ENCODE measurements at regions not wholly inside any gene's neighbourhood (a gene's known extent, or its start where the extent isn't known, plus 50 kb on each side); places are given as distances from the start of the nearest gene placed in this dataset.

GRCh38 chr12:75577812-75578211, 66.4 kb upstream of the KRR1 start:
- DNase-seq, result no peak

DNA sequence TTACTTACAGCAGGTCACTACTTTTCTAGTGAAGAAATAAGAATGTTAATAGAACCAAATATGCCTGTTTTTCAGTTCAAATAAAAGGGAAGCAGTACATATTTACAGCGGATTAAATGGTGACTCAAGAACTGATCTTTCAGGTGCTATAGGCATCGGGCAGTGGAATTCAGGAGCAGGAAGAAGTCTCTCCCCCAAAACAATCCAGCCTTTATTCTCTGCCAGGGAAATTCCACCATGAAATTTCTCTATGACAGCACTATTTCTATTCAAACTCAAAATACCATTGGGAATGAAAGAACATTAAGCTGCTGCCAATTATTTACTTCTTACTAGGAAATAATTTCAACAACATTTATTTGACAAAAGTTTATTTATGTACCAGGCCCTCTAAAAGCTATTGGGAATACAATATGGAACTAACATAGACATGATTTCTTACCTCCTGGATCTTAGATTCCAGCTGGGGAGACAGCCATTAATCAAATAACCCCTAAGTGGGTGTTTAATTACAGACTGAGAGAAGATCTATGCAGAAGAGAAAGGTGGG, 60.3 kb upstream of the KRR1 start:
- no peak for DNase-seq

GRCh38 chr12:75571204-75571603, 59.8 kb upstream of the KRR1 start:
- peak in 1 of 58 donors; percentile 3 for DNase-seq

DNA sequence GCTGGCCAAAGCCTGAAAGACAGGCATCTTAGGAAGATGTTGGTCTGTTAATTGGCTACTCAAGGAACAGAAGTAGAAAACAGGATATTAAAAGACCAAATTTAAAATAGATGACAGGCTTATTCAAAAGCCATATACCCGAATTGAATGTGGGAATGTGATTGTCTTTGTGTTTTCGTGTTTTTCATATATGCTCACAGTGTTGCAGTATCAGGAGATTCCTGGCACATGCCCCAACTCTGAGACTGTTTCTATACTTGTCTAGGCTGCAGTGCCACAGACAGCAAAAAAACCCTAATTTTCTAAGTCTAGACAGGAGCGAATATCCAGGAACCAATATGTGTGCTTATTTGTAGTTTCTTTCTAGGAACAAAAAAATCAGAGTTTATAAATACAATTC, 57.4 kb upstream of the KRR1 start:
- no peak for DNase-seq

DNA sequence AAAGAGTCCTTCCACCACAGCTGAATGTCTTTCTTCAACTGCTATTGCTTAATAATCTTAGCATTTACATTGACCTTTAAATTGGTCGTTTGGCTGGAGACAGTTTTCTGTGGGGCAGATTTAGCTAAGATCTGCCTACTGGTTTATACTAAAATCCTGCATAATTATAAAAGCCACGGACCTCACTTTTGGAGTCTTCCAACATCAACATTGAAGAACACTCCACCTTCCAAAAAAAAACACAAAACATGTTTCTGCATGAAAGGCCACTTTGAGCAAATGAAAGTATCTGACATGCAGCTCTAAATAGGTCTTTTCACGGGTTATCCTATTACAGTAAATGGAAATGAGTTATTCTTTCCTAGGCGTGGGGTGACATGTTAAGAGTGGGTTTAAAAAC, 57.0 kb upstream of the KRR1 start:
- no peak for DNase-seq

- no peak for DNase-seq
These were observed 54.4 kb upstream of the KRR1 start for GRCh38 chr12:75565795-75566194.

- DNase-seq, result no peak
These were observed 53.4 kb upstream of the KRR1 start for GRCh38 chr12:75564852-75565251.

DNA sequence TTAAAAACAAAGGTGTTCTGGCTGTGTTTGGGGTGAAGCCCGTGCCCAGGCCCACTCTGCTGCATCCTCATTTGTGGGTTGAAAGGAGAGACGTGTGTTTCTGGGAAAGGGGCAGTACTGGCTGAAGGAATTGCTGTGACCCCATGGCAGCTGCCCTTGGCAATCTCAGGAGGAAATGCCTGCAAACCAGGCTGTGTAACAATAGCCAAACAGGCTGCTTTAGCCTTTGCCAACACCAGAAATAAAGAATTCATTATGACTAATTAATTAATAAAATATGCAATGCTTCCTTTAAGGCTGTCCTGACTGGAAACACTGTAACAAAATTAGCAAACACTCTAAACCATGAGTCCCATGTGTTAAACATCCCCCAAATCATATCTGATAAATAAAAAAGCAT, 53.0 kb upstream of the KRR1 start:
- peak in 3 of 58 donors; percentile 4 to 8 (median 4) for DNase-seq

DNA sequence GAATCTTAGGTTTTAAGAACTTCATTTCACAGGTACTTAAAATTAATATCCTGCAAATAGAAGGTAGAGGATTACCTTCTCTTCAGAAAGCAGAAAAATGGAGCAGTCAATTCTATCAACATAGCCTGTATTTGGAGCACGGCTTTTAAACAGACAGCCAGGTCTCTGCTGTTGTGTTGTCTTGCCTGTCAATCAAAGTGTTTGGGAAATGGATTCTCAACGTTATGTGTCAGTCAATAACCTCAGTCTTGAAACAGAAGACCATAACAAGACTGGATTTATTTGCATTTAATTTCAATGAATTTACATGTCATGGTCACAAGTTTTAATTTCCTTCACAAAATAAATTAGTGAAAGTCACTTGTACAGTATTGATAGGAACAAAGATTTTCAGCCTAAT, 51.9 kb upstream of the KRR1 start:
- no peak for DNase-seq

GRCh38 chr12:75561921-75562320, 50.5 kb upstream of the KRR1 start:
- DNase-seq, result no peak

Measured in anterior cingulate cortex (tissue), 58 donors.